Mesenchymal stem cell (in vitro differentiated cells and primary cell): ENCODE measurements at regions not wholly inside any gene's neighbourhood (a gene's known extent, or its start where the extent isn't known, plus 50 kb on each side); places are given as distances from the start of the nearest gene placed in this dataset.

Experiments
- DNase-seq: peaks from one replicate; pipeline ENCODE4 v3.0.0-alpha.2; 2013
- H2AFZ ChIP-seq: one replicate; pipeline ENCODE4 v1.6.1; 2013; ENCODE audit warnings: low read depth, mild to moderate bottlenecking, control low read depth, inconsistent platforms, low read length, moderate library complexity
- H2AK5ac ChIP-seq: 2 replicates; pipeline ENCODE4 v1.6.1; 2013; ENCODE audit warnings: low read length, moderate library complexity, mild to moderate bottlenecking, inconsistent platforms; ENCODE audit not compliant: severe bottlenecking
- H2BK120ac ChIP-seq: one replicate; pipeline ENCODE4 v1.6.1; 2013; ENCODE audit warnings: low read depth, mild to moderate bottlenecking, inconsistent platforms, low read length, moderate library complexity
- H2BK12ac ChIP-seq, 2 experiments: one replicate each; pipeline ENCODE4 v1.6.1; 2013; ENCODE audit warnings: inconsistent platforms in 2 of 2, low read length in 2 of 2, mild to moderate bottlenecking in 2 of 2, moderate library complexity in 2 of 2, control low read depth in 1 of 2
- H2BK15ac ChIP-seq: one replicate; pipeline ENCODE4 v1.6.1; 2013; ENCODE audit warnings: mild to moderate bottlenecking, low read depth, inconsistent platforms; ENCODE audit not compliant: poor library complexity, severe bottlenecking
- H2BK5ac ChIP-seq: 2 replicates; pipeline ENCODE4 v1.6.1; 2013; ENCODE audit warnings: low read depth, mild to moderate bottlenecking, low read length, control low read depth, inconsistent platforms; ENCODE audit not compliant: poor library complexity, severe bottlenecking
- H3K14ac ChIP-seq, 2 experiments: one replicate each; pipeline ENCODE4 v1.6.1; 2013; ENCODE audit warnings: inconsistent platforms in 2 of 2, low read length in 2 of 2, control low read depth in 1 of 2, mild to moderate bottlenecking in 1 of 2, moderate library complexity in 1 of 2
- H3K18ac ChIP-seq, 2 experiments: one replicate each; pipeline ENCODE4 v1.6.1; 2013; ENCODE audit warnings: inconsistent platforms in 2 of 2, low read length in 2 of 2, control low read depth in 1 of 2, low read depth in 1 of 2, mild to moderate bottlenecking in 1 of 2
- H3K23ac ChIP-seq, 2 experiments: one replicate each; pipeline ENCODE4 v1.6.1; 2013; ENCODE audit warnings: inconsistent platforms in 2 of 2, low read length in 2 of 2, mild to moderate bottlenecking in 2 of 2, moderate library complexity in 2 of 2, control low read depth in 1 of 2
- H3K27ac ChIP-seq: 2 replicates; pipeline ENCODE4 v1.5.1; 2013; ENCODE audit warnings: mild to moderate bottlenecking, moderate library complexity, low read length, control low read depth, inconsistent platforms; ENCODE audit not compliant: poor library complexity, severe bottlenecking
- H3K27me3 ChIP-seq, 2 experiments: 2 replicates each; pipeline versions ENCODE4 v1.6.1 to v1.7.0; 2013; ENCODE audit warnings: low read length in 2 of 2, mild to moderate bottlenecking in 2 of 2, moderate library complexity in 2 of 2, control low read depth in 1 of 2, inconsistent platforms in 1 of 2; ENCODE audit not compliant: control insufficient read depth in 1 of 2, insufficient read depth in 1 of 2
- H3K36me3 ChIP-seq, 2 experiments: 2 replicates each; pipeline versions ENCODE4 v1.6.1 to v1.7.0; 2013; ENCODE audit warnings: low read length in 2 of 2, control low read depth in 1 of 2, inconsistent platforms in 1 of 2, low read depth in 1 of 2, mild to moderate bottlenecking in 1 of 2; ENCODE audit not compliant: insufficient read depth in 2 of 2, control insufficient read depth in 1 of 2
- H3K4ac ChIP-seq, 2 experiments: one replicate each; pipeline ENCODE4 v1.6.1; 2013; ENCODE audit warnings: inconsistent platforms in 2 of 2, low read length in 2 of 2, mild to moderate bottlenecking in 2 of 2, moderate library complexity in 2 of 2, control low read depth in 1 of 2, low read depth in 1 of 2
- H3K4me1 ChIP-seq: 2 replicates; pipeline ENCODE4 v1.6.1; 2013; ENCODE audit warnings: low read depth, low read length, control low read depth; ENCODE audit not compliant: control insufficient read depth, insufficient read depth
- H3K4me2 ChIP-seq: 2 replicates; pipeline ENCODE4 v1.6.1; 2013; ENCODE audit warnings: low read length, mild to moderate bottlenecking, inconsistent platforms; ENCODE audit not compliant: poor library complexity, severe bottlenecking
- H3K4me3 ChIP-seq, 2 experiments: 2 replicates each; pipeline versions ENCODE4 v1.5.1 to v1.7.0; 2013; ENCODE audit warnings: low read length in 2 of 2, mild to moderate bottlenecking in 2 of 2, control low read depth in 1 of 2, low read depth in 1 of 2; ENCODE audit not compliant: insufficient read depth in 1 of 2
- H3K79me1 ChIP-seq: replicated peaks from 2 replicates; pipeline ENCODE4 v1.6.1; 2013; ENCODE audit warnings: mild to moderate bottlenecking, control low read depth, low read length, inconsistent platforms; ENCODE audit not compliant: poor library complexity, severe bottlenecking
- H3K9ac ChIP-seq: 2 replicates; pipeline ENCODE4 v1.7.0; 2013; ENCODE audit warnings: mild to moderate bottlenecking, low read length, moderate library complexity
- H3K9me3 ChIP-seq: 2 replicates; pipeline ENCODE4 v1.7.0; 2013; ENCODE audit warnings: mild to moderate bottlenecking, low read length; ENCODE audit not compliant: control insufficient read depth
- H4K8ac ChIP-seq: one replicate; pipeline ENCODE4 v1.6.1; 2013; ENCODE audit warnings: inconsistent platforms, mild to moderate bottlenecking, low read length, moderate library complexity
- H4K91ac ChIP-seq: one replicate; pipeline ENCODE4 v1.6.1; 2013; ENCODE audit warnings: mild to moderate bottlenecking, low read length, inconsistent platforms
- WGBS: methylation state at CpG from one replicate; pipeline ENCODE4 v1.1.7; 2013; ENCODE audit warnings: mixed read lengths; 5-methylcytosine and 5-hydroxymethylcytosine counted together

DNA sequence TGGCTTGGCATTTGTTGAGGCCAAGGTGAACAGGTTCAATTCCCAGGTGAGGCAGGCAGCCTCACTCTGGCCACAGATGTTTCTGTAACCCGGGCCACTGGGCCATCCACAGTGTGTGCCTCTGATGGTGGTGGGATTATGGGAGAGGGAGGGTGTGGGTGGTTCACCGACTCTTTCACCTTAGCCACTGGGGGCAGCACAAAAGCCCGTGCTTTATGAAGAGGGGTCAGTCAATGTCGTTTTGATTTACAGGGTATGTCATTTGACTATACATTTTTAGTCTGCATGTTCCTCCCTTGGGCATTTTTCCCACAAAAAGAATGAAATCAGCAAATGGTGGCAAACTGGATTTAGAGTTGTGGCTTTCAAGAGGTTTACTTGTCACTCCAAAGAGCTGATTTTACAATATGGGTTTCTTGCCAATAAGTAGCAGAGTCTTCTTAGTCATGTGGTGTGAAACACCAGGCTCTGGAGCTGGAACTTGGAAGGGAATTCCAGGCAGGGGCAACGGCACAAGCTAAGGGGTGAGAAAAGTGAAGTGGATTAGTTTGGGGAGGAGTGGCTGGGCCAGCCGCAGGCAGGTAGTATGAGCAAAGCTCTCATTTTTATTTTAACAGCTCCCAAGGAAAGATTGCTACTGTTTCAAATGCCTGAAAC, 217.8 kb upstream of the ZBED5 start:
- Histone ChIP-seq H3K36me3 (no peaks in the 10 kb centered on the region), H2BK12ac (no peak overlapping the region), H2BK5ac (no peak overlapping the region), H3K9ac (no peak overlapping the region), H3K18ac (no peak overlapping the region), H4K91ac (no peak overlapping the region), H3K4ac (no peak overlapping the region), H3K14ac (no peak overlapping the region), H2BK15ac (no peak overlapping the region), H3K4me3 (no peak overlapping the region), H3K4me1 (no peaks in the 10 kb centered on the region), H3K27ac (no peak overlapping the region), H3K23ac (no peak overlapping the region), H4K8ac (no peak overlapping the region), H2BK120ac (no peak overlapping the region), H3K4me2 (no peak overlapping the region), H3K27me3 (peaks cover 70 to 78% of the 10 kb centered on the region in 2 experiments), H2AFZ (no peak overlapping the region), H3K79me1 (no peaks in the 10 kb centered on the region), H2AK5ac (no peak overlapping the region), H3K9me3 (no peaks in the 10 kb centered on the region)
- DNase-seq: peak; percentile 21
- WGBS: 52% methylated on average over 5 of the region's 6 CpGs

DNA sequence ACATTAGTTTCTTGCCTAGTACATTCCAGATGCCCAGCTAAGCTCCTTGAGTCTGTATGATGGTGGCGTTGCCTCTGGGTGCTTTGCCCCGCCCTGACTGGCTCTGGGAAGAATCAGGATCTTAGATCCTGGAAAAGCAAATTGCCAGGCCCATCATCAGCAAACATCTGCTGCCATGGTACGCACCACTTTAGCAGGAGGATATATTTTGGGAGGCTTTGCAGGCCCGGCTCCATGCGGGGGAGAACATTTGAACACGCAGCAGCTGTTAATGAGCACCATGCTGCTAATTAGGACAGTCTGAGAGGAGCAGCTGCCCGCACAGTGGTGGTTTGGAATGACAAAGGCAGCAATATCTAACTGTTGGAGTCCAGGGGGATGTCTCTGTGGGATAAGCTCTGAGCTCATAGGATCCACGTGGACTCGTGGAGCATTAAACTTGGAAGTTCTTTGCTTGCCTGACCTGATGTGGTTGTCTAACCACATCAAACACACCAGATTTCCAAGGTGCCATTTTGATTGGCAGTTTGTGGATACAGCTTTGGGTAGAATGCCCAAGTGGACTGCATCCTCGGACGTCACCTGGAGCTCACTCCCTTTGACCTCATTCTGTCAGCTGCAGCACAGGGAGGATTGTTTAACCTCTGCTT, 217.0 kb upstream of the ZBED5 start:
- Histone ChIP-seq H3K27me3 (peaks cover 65 to 73% of the 10 kb centered on the region in 2 experiments), H3K4ac (no peak overlapping the region), H2BK15ac (no peak overlapping the region), H3K27ac (no peak overlapping the region), H4K8ac (no peak overlapping the region), H3K4me3 (no peak overlapping the region), H3K9me3 (no peaks in the 10 kb centered on the region), H2BK120ac (no peak overlapping the region), H2AK5ac (no peak overlapping the region), H2BK12ac (no peak overlapping the region), H3K18ac (no peak overlapping the region), H4K91ac (no peak overlapping the region), H3K9ac (no peak overlapping the region), H3K23ac (no peak overlapping the region), H2AFZ (no peak overlapping the region), H3K36me3 (no peaks in the 10 kb centered on the region), H3K79me1 (no peaks in the 10 kb centered on the region), H3K4me1 (no peaks in the 10 kb centered on the region), H2BK5ac (no peak overlapping the region), H3K14ac (peak overlapping the region in 1 of 2 experiments; percentile 46), H3K4me2 (no peak overlapping the region)
- DNase-seq: no peak
- 86% methylated on average over 11 of the region's 11 CpGs for WGBS

DNA sequence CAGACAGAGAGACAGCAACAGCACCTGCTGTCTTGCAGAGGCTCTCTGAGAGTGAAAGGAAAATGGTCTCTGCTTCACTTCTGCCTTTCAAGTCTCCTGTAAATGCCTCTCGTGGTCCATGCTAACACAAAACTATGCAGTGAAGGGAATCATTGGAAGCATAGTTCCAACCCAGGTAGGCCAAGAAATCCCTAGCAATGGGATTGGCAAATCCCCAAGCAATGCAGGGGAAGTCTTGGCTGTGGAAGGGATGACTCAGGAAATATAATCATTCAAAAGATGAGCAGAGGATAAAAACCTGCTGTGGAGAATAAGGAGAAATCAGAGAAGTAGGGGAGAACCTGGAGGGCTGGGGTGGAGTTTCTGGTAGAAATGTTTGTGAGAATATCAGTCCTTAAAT, 216.1 kb upstream of the ZBED5 start:
- H4K8ac ChIP-seq: no peak overlapping the region
- WGBS: 91% methylated on average over 1 of the region's 1 CpG
- H2BK5ac ChIP-seq: no peak overlapping the region

DNA sequence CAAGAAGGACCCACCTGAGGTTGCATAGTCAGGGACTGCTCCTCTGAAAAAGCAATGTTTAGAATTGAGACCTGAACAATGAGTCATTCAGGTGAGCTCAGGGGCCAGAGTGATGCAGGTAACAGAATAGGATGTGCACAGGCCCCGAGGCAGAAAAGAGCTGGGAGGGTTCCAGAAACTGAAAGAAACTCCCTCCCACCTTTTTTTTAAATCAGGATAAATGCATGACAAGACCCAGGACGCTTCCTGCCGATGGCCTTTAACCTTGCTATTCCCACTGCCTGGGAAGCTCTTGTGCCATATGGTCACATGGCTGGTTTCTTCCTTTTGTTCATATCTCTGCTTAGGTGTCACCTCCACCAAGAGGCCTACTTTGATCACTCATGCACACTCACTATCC, 214.2 kb upstream of the ZBED5 start:
- Histone ChIP-seq H2BK120ac (no peak overlapping the region), H3K23ac (no peak overlapping the region), H3K79me1 (no peaks in the 10 kb centered on the region), H3K4me2 (no peak overlapping the region), H2BK12ac (no peak overlapping the region), H2BK5ac (no peak overlapping the region), H3K36me3 (no peaks in the 10 kb centered on the region), H3K9me3 (no peaks in the 10 kb centered on the region), H2AK5ac (no peak overlapping the region), H3K14ac (no peak overlapping the region), H2BK15ac (no peak overlapping the region), H3K9ac (no peak overlapping the region), H3K4me1 (no peaks in the 10 kb centered on the region), H2AFZ (no peak overlapping the region), H4K8ac (no peak overlapping the region), H3K4me3 (no peak overlapping the region), H3K27me3 (peaks cover 51 to 63% of the 10 kb centered on the region in 2 experiments), H3K18ac (no peak overlapping the region), H4K91ac (no peak overlapping the region), H3K4ac (no peak overlapping the region), H3K27ac (no peak overlapping the region)
- WGBS: 13% methylated on average over 3 of the region's 3 CpGs
- DNase-seq: no peak

More for the DNA sequence above, 216.1 kb upstream of the ZBED5 start:
- Histone ChIP-seq H3K23ac (no peak overlapping the region), H3K14ac (no peak overlapping the region), H2BK12ac (no peak overlapping the region), H2AFZ (no peak overlapping the region), H3K4me2 (no peak overlapping the region), H2AK5ac (no peak overlapping the region), H3K9me3 (no peaks in the 10 kb centered on the region), H4K91ac (no peak overlapping the region), H3K9ac (no peak overlapping the region), H3K4me3 (no peak overlapping the region), H2BK120ac (no peak overlapping the region), H3K79me1 (no peaks in the 10 kb centered on the region), H3K18ac (no peak overlapping the region), H3K27me3 (peaks cover 61 to 65% of the 10 kb centered on the region in 2 experiments), H3K27ac (no peak overlapping the region), H3K4me1 (no peaks in the 10 kb centered on the region), H3K4ac (no peak overlapping the region), H3K36me3 (no peaks in the 10 kb centered on the region), H2BK15ac (no peak overlapping the region)
- no peak for DNase-seq
